Panc1 (cell line): ENCODE measurements at regions not wholly inside any gene's neighbourhood (a gene's known extent, or its start where the extent isn't known, plus 50 kb on each side); places are given as distances from the start of the nearest gene placed in this dataset.

Experiments
- ATAC-seq: fragments of 200-7000 bp; cut with Tn5 transposase; 2 replicates; pipeline ENCODE4 v1.9.1; 2020; ENCODE audit warnings: mild to moderate bottlenecking, moderate library complexity
- BruUV-seq: library from RNA; stranded (reverse); fragments of 400-500 nt; replicated peaks from 2 replicates; lab custom pipeline; 2021; lab: Mats Ljungman, UMichigan
- CTCF ChIA-PET: fragments of 300-600 bp; sonication (Branson Sonifier 250); formaldehyde crosslinking; loops from one replicate; lab custom pipeline; 2022; ENCODE audit warnings: antibody characterized with exemption; lab: Charles Lee
- POLR2A ChIA-PET: fragments of 300-600 bp; sonication (Branson Sonifier 250); formaldehyde crosslinking; loops from one replicate; lab custom pipeline; 2022; ENCODE audit warnings: antibody characterized with exemption; lab: Charles Lee
- DNase-seq: peaks from one replicate; pipeline ENCODE4 v3.0.0-alpha.2; 2010; ENCODE audit warnings: low read depth, low spot score
- H3K27ac ChIP-seq: 2 replicates; pipeline ENCODE4 v1.5.1; 2011; ENCODE audit warnings: mild to moderate bottlenecking, low read length, inconsistent platforms
- H3K27me3 ChIP-seq: fragments of 200-500 bp; sonication (Bioruptor generic); 2 replicates; pipeline ENCODE4 v1.6.0; 2014; ENCODE audit warnings: low read length, inconsistent platforms; ENCODE audit not compliant: control insufficient read depth, insufficient read depth
- H3K36me3 ChIP-seq: fragments of 200-500 bp; sonication (Bioruptor generic); 2 replicates; pipeline ENCODE4 v1.5.1; 2014; ENCODE audit warnings: inconsistent platforms, mild to moderate bottlenecking, low read length, moderate library complexity; ENCODE audit not compliant: control insufficient read depth, insufficient read depth
- H3K4me1 ChIP-seq: 2 replicates; pipeline ENCODE4 v1.5.1; 2011; ENCODE audit warnings: inconsistent platforms, mild to moderate bottlenecking, low read length, moderate library complexity; ENCODE audit not compliant: control insufficient read depth, insufficient read depth
- H3K4me3 ChIP-seq, 2 experiments: 2 replicates each; pipeline ENCODE4 v1.5.1; 2011 to 2012; ENCODE audit warnings: low read depth in 2 of 2, low read length in 2 of 2, mild to moderate bottlenecking in 2 of 2, inconsistent platforms in 1 of 2, moderate library complexity in 1 of 2
- H3K9me3 ChIP-seq: fragments of 200-500 bp; sonication (Bioruptor generic); 2 replicates; pipeline ENCODE4 v1.5.1; 2014; ENCODE audit warnings: low read depth, mild to moderate bottlenecking, inconsistent platforms, low read length, moderate library complexity; ENCODE audit not compliant: control insufficient read depth, insufficient read depth
- CTCF ChIP-seq: fragments of 450-650 bp; IDR thresholded peaks from 2 replicates; pipeline ENCODE4 v1.5.1; 2017; ENCODE audit warnings: mild to moderate bottlenecking
- POLR2AphosphoS5 ChIP-seq: IDR thresholded peaks from 2 replicates; pipeline ENCODE4 v1.6.1; 2012; ENCODE audit warnings: mild to moderate bottlenecking, low read depth, low read length, moderate library complexity
- REST ChIP-seq, 2 experiments: IDR thresholded peaks; 2 replicates each; pipeline ENCODE4 v1.6.1; 2011 to 2012; ENCODE audit warnings: low read depth in 2 of 2, control low read depth in 1 of 2, low read length in 1 of 2, mild to moderate bottlenecking in 1 of 2, moderate library complexity in 1 of 2; ENCODE audit not compliant: insufficient read depth in 1 of 2
- SIN3A ChIP-seq: IDR thresholded peaks from 2 replicates; pipeline ENCODE4 v1.6.1; 2012; ENCODE audit warnings: low read depth, mild to moderate bottlenecking, low read length, moderate library complexity, borderline replicate concordance; ENCODE audit not compliant: insufficient read depth
- TCF7L2 ChIP-seq: IDR thresholded peaks from 2 replicates; pipeline ENCODE4 v1.6.1; 2011; ENCODE audit warnings: mild to moderate bottlenecking, low read depth, low read length, inconsistent platforms
- in situ Hi-C: cut with HindIII; loops from 2 replicates; pipeline ENCODE4 v1.10.0; 2016; ENCODE audit warnings: low sequenced_read_pairs, low pct_unique_long_range_greater_than_20kb
- intact Hi-C: fragments of 100-400 bp; cut with micrococcal nuclease; formaldehyde crosslinking; loops from one replicate; pipeline ENCODE4 v1.10.0; 2022; ENCODE audit not compliant: unreplicated experiment

DNA sequence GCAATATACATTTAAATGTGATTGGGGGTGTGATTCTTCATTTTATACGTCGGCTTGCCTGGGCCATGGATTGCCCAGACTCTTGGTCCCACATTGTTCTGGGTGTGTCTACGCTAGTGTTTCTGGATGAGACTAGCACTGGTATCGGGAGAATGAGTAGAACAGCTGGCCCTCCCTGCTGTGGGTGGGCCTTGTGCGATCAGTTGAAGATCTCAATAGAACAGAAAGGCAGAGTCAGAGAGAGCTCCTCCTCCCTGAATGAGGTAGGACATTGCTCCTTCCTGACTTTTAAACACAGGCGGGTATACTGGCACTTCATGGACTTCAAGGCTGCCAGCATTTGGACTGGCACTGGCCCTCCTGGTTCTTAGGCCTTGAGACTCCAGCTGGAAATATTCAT, 603.0 kb downstream of the LIG4 start:
- Histone ChIP-seq H3K9me3 (no peaks in the 10 kb centered on the region), H3K36me3 (no peaks in the 10 kb centered on the region), H3K4me1 (no peaks in the 10 kb centered on the region), H3K4me3 (no peak overlapping the region), H3K27ac (no peak overlapping the region), H3K27me3 (no peaks in the 10 kb centered on the region)
- POLR2A ChIA-PET, result no interaction called here
- no TSS peak for BruUV-seq
- DNase-seq (no peak), ATAC-seq (no peak)
- TF ChIP-seq TCF7L2 (no peak), REST (IDR thresholded peaks at IDR 0.05; ENCODE audit: insufficient read depth in 1 of 2, low read depth in 2 of 2, low read length in 1 of 2) (no peak), SIN3A (no peak)
- CTCF ChIA-PET, result no interaction called here
- intact Hi-C loops (no loop called here), in situ Hi-C loops (no loop called here)

GRCh38 chr13:107608736-107609135, 606.6 kb downstream of the LIG4 start:
- no peak overlapping the region for H3K27ac ChIP-seq
- no peaks in the 10 kb centered on the region for H3K27me3 ChIP-seq
- H3K4me1 ChIP-seq, result no peaks in the 10 kb centered on the region
- intact Hi-C loops (no loop called here), in situ Hi-C loops (no loop called here)
- POLR2A ChIA-PET, result no interaction called here
- TF ChIP-seq POLR2AphosphoS5, result no peak
- no peak for TF ChIP-seq CTCF
- no peak for TF ChIP-seq SIN3A
- no peak for TF ChIP-seq REST (IDR thresholded peaks at IDR 0.05; ENCODE audit: insufficient read depth in 1 of 2, low read depth in 2 of 2, low read length in 1 of 2)
- no peak for TF ChIP-seq TCF7L2
- H3K4me3 ChIP-seq, result no peak overlapping the region
- no peaks in the 10 kb centered on the region for H3K36me3 ChIP-seq
- DNase-seq, result no peak
- CTCF ChIA-PET, result no interaction called here
- no peak for ATAC-seq
- no TSS peak for BruUV-seq
- no peaks in the 10 kb centered on the region for H3K9me3 ChIP-seq
